ENCODE measurements at regions not wholly inside any gene's neighbourhood (a gene's known extent, or its start where the extent isn't known, plus 50 kb on each side); places are given as distances from the start of the nearest gene placed in this dataset.

DNA sequence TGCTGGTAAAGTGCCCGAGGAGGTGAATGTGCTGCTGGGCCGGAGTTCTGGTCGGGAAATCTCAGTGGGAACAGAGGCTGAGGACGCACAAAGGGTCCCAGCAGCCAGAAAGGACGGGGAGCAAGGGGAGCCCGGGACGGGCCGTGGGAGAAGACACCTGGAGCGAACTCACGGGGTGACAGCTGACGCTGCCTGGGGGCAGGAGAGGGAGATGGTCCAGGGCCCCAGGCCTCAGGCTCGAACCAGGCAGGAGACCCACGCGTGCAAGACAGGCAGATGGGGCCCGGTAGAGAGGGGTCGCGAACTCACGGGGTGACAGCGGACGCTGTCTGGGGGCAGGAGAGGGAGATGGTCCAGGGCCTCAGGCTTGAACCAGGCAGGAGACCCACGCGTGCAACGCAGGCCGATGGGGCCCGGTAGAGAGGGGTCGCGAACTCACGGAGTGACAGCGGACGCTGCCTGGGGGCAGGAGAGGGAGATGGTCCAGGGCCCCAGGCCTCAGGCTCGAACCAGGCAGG lies 72.9 kb downstream of the METRNL start:
- no peak overlapping the region for H3K27ac Mint-ChIP-seq
- no peak for ATAC-seq
- POLR2A ChIA-PET: no interaction called here

DNA sequence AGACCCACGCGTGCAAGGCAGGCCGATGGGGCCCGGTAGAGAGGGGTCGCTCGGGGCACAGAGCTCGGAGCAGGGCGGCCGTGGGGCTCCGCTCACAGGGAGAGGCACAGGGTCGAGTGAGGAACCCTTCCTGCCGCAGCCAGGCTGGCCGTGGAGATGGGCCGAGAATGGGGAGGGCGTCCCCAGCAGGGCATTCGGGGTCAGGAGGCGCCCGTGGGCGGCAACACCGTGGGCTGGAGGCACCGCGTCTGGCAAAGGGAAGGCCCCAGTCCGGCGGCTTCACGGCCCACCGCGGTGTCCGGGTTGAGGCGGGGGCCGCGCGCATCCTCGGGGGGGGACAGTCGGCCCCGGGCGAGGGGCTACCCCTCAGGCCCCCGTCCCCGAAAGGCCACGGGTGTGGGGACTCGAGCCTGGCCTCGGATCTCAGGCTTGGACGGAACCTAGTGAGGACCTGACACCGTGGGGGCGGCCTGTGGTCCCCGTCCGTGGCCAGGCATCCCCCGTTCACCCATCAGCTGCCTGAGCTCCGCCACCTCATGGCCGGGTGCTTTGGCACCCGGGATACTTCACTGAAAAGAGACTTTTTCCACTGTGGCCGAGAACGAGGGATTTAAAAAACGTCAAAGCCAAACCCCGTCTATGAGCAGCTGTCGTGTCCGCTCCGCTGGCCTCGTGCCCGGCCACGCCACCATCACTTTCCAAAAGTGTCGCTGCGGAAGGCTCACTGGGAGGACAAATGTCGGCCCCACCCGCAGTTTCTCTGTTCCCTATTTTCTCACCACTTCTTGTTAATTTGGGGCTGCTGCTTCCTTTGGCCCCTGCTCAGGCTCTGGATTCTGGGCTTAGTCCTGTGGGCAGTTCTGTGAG lies 73.6 kb downstream of the METRNL start:
- DNase-seq (no peak), ATAC-seq (no peak)
- Mint-ChIP-seq H3K9me3 (ENCODE audit: insufficient read depth) (no peaks in the 10 kb centered on the region), H3K36me3 (ENCODE audit: low read depth) (no peaks in the 10 kb centered on the region), H3K4me1 (ENCODE audit: low read depth) (peaks cover 18% of the 10 kb centered on the region), H3K4me3 (no peak overlapping the region), H3K27ac (no peak overlapping the region), H3K27me3 (ENCODE audit: low read depth) (peaks cover 10% of the 10 kb centered on the region)
- ChIA-PET POLR2A (no interaction called here), CTCF (no interaction called here)

More for the DNA sequence above, 72.9 kb downstream of the METRNL start:
- H3K4me1 Mint-ChIP-seq (ENCODE audit: low read depth): peaks cover 25% of the 10 kb centered on the region
- H3K36me3 Mint-ChIP-seq (ENCODE audit: low read depth): no peaks in the 10 kb centered on the region
- DNase-seq: no peak
- H3K4me3 Mint-ChIP-seq: no peak overlapping the region
- peaks cover 13% of the 10 kb centered on the region for H3K27me3 Mint-ChIP-seq (ENCODE audit: low read depth)
- H3K9me3 Mint-ChIP-seq (ENCODE audit: insufficient read depth): no peaks in the 10 kb centered on the region
- CTCF ChIA-PET: no interaction called here

DNA sequence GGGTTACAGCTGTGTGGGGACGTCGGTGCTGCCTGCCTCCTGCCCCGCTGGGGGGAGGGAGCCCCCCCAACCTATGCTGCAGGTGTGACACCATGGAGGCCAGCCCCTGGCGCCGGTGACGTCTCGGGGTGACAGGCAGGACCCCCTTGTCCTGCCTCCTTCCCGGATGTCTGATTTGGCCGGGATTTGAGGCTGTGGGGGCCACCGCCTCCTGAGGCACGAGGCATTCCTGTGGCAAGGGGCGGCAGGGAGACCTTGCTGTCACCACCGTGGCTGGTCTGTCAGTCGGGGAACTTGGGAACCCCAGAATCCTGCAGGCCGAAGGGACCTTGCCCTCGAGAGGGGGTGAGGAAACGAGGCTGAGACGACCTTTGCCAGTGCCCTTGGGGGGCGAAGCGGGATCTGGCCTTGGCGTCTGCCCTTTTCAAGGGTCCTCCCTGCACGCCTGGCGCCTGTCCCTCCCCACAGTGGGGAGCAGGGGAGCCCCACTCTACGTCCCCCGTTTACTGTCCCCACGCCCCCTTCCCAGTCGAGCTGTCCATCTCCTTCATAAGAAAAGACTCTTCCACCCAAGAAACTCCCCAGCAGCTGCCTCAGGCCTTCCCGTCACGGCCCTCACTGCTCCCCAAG lies 74.4 kb downstream of the METRNL start:
- H3K27ac Mint-ChIP-seq: no peak overlapping the region
- DNase-seq: no peak
- H3K9me3 Mint-ChIP-seq (ENCODE audit: insufficient read depth): no peaks in the 10 kb centered on the region
- no peaks in the 10 kb centered on the region for H3K36me3 Mint-ChIP-seq (ENCODE audit: low read depth)
- ChIA-PET POLR2A (no interaction called here), CTCF (no interaction called here)
- ATAC-seq: no peak
- H3K4me1 Mint-ChIP-seq (ENCODE audit: low read depth): peaks cover 11% of the 10 kb centered on the region
- peaks cover 12% of the 10 kb centered on the region for H3K27me3 Mint-ChIP-seq (ENCODE audit: low read depth)
- H3K4me3 Mint-ChIP-seq: no peak overlapping the region

DNA sequence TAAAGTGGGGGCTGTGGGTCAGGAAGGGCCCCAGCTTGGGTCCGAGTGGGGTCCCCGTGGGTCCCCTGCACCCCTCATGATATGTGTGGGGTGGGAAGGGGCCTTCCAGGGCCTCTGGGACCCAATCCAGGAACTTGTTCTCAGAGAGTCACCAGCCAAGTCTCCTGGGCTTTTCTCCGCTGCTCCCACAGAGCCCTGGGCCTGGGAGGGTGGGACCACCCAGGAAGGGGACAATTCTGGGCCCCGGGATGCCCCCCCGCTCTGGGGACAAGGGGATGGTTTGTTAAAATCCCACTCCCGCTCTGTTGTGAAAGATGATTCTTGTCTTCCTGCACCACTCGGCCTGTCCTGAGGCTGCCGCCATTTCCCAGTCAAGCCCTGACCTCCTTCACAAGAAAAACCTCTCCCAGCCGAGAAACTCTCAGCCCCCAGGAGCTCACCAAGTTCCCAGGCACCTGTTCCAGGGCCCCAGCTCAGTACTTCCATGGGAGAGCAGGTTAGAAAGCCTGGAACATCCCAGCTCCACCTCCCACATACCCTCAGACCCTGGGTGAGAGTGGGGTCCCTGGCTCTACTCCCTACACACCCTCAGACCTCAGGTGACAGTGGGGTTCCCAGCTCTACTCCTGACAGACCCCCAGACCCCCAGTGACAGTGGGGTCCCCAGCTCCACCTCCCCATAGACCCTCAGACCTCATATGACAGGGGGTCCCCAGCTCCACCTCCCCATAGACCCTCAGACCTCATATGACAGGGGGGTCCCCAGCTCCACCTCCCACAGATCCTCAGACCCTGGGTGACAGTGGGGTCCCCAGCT lies 75.1 kb downstream of the METRNL start:
- no peak for DNase-seq
- ChIA-PET CTCF (no interaction called here), POLR2A (interaction anchor here (0.6 kb wide), 1 partner anchor 48 kb away, joined by 3 read pairs; no protein-coding TSS in a partner anchor)
- Mint-ChIP-seq H3K9me3 (ENCODE audit: insufficient read depth) (no peaks in the 10 kb centered on the region), H3K4me3 (no peak overlapping the region), H3K4me1 (ENCODE audit: low read depth) (peaks cover 8% of the 10 kb centered on the region), H3K27ac (peak overlapping the region; percentile 25), H3K36me3 (ENCODE audit: low read depth) (no peaks in the 10 kb centered on the region), H3K27me3 (ENCODE audit: low read depth) (peaks cover 13% of the 10 kb centered on the region)
- no peak for ATAC-seq

DNA sequence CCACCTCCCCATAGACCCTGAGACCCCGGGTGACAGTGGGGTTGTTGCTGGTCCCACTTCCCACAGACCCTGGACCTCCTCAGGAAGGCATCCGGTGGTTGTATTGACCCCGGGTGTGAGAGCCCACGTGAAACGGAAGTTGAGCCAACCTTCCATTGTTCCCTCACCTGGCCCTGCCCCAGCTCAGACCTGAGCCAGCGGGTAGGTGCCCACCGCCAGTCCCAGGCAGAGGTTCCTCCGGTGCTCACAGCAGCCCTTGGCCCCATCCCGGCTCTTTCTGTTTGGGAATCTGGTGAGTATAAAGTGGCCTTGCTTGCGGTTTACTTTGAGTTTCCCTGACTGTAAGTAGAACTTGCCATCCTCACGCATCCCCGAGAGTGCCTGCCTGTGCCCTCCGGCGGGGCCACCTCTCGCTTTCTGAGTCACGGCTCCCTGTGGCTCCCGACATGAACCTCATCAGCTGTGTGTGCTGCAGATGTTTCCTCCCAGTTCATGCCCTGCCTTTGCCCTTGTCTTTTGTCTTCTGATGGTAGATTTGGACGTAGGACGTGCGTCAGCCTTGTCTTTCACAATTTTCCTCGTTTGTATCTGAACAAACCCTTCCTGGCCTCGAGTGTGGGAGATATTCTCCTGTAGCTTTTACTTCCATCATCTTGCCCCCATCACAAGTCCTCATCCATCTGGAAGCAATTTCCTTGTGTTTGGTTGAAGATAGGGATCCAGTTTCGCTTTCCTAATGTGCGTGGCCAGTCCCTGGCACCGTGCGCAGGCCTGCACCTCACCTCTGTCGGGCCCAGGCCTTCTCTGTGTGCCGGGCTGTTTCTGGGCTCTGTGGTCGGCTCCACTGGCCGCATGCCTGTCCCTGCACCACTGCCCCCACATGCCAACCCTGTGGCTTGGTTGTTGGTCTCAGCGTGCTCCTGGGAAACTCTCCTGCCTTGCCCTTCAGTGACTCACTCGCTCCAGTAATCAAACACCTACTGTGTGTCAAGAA lies 76.0 kb downstream of the METRNL start:
- Mint-ChIP-seq H3K27me3 (ENCODE audit: low read depth) (peaks cover 21% of the 10 kb centered on the region), H3K4me3 (no peak overlapping the region), H3K4me1 (ENCODE audit: low read depth) (peaks cover 8% of the 10 kb centered on the region), H3K9me3 (ENCODE audit: insufficient read depth) (no peaks in the 10 kb centered on the region), H3K27ac (no peak overlapping the region), H3K36me3 (ENCODE audit: low read depth) (no peaks in the 10 kb centered on the region)
- DNase-seq (no peak), ATAC-seq (no peak)
- CTCF ChIA-PET: no interaction called here
- POLR2A ChIA-PET: interaction anchor here (0.6 kb wide), 1 partner anchor 47 kb away, joined by 3 read pairs; no protein-coding TSS in a partner anchor

DNA sequence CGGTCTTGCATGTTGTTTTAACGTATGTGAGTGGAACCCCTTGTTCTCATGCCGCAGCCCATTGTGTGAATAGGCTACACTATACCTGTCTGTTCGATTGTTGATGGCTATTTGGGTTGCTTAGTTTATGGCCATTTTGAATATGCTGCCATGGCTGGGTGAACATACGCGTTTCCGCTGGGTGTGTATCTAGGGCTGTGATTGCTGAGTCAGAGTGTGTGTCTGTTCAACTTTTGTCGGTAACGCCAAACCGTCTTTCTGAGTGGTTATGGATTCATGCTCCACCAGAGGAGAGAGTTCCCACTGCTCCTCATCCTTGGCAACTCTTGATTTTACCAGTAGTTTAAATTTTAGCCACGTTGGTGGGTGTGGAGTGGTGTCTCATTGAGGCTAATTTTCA lies 77.0 kb downstream of the METRNL start:
- no peaks in the 10 kb centered on the region for H3K36me3 Mint-ChIP-seq (ENCODE audit: low read depth)
- H3K4me1 Mint-ChIP-seq (ENCODE audit: low read depth): peaks cover 8% of the 10 kb centered on the region
- ChIA-PET CTCF (no interaction called here), POLR2A (no interaction called here)
- ATAC-seq (no peak), DNase-seq (no peak)
- peaks cover 25% of the 10 kb centered on the region for H3K27me3 Mint-ChIP-seq (ENCODE audit: low read depth)
- no peak overlapping the region for H3K27ac Mint-ChIP-seq
- H3K4me3 Mint-ChIP-seq: no peak overlapping the region
- H3K9me3 Mint-ChIP-seq (ENCODE audit: insufficient read depth): no peaks in the 10 kb centered on the region

DNA sequence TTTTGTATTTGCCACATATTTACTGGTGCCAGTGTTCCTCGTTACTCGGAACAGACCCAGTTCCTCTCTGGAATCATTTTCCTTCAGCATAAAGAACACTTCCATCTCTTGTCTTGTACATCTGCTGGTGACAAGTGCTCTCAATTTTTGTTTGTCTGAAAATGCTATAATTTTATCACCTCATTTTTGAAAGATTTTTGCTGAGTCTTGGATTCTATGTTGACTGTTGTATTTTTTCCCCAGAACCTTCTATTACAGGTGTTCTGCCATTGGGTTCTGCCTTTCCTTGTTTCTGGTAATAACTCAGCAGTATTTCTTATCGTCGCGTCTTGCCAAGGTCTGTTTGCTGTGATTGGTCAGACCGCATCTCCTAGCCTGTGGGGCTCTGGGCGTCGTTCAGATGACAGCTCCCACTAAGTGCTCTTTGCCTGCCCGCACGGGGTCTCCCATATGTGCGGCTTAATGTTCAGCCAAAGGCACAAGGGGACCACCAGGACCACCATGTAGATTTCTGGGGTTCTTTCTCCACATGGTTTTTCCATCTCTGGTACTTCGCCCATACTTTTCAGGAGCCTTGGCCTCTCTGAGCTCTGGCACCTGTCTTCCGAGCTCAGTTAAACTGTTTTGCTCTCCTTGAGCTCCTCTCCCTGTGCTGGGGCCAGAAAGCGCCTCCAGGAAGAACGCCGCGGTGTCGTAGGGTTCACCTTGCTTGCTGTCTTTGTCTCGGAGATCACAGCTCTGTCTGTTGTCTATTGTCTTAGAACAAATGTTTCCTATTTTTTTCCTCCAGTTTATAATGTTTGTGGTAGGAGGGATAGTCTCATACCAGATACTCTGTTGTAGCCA lies 80.0 kb downstream of the METRNL start:
- ChIA-PET POLR2A (no interaction called here), CTCF (no interaction called here)
- ATAC-seq (no peak), DNase-seq (no peak)
- H3K36me3 Mint-ChIP-seq (ENCODE audit: low read depth): no peaks in the 10 kb centered on the region
- peaks cover 35% of the 10 kb centered on the region for H3K27me3 Mint-ChIP-seq (ENCODE audit: low read depth)
- H3K4me1 Mint-ChIP-seq (ENCODE audit: low read depth): peaks cover 8% of the 10 kb centered on the region
- H3K27ac Mint-ChIP-seq: no peak overlapping the region
- H3K4me3 Mint-ChIP-seq: no peak overlapping the region
- no peaks in the 10 kb centered on the region for H3K9me3 Mint-ChIP-seq (ENCODE audit: insufficient read depth)

DNA sequence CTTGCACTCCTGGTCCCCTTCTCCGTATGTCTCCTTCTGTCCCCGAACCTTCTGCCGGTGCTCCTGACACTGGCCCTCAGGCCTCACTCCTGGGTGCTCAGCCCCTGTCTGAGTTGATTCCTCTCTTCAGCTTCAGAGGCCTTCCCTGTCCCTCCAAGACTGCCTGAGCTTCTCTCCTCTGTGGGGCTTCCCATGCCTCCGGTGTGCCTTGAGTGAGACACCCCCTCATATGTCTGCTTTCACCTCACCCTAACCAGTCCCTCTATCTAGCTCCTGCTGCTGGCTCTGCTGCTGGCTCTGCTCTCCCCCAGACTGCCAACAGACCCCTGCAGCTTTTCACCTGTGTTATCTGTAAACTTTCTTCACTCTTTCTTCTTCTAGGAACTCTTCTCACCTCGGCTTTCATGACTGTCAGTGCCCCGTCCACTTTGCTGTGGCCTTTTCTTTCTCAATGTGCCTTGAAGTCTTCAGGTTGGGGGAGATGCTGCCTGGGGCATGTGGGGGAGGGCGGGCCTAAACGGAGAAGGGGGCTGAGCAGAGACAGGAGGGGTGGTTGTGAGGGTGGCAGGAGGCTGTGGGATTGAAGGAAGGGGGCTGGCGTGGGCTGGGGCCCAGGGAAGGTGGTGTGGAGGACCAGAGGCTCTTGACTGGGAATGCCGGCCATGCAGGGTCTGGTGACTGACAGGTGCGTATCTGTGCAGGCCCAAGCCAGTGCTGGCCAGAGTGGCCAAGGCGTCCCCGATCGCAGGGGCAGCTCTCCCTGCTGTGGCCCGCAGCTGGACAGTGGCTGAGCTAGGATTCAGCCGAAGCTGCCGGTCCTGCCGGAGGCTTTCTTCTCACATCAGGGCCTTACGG lies 81.3 kb downstream of the METRNL start:
- CTCF ChIA-PET: no interaction called here
- H3K27me3 Mint-ChIP-seq (ENCODE audit: low read depth): peaks cover 42% of the 10 kb centered on the region

DNA sequence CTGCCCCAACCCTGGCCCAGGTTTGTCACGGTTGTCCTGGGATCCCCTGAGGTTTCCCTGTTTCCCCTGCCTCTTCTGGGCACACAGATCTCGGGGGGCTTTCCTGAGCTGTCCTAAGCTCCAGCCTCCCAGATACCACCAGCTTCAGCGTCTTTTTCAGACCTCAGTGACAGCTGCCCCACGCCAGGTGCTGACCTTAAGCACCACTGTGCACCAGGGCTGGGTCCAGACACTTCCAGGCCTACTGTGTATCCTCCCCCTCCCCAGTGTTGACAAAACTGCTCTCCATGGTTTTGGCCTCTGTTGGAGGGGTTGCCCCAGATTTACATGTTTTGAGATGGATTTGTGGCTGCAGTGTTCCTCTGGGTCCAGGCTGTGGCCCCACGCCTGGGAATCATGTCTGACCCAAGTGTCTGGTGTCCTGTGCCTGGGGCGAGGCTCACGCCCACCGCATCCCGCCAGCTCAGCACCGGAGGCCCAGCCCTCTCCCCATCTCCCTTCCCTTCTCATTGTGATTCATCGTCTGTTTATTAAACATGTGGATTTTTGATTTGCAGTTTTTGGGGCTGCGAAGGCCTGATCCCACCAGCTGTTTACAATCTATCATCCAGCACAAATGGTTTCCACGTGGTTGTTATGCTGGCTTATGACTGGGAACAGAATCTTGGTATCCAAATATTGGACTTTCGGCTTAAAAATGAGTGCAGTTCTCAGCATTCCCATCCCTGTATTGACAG lies 82.1 kb downstream of the METRNL start:
- Mint-ChIP-seq H3K36me3 (ENCODE audit: low read depth) (no peaks in the 10 kb centered on the region), H3K4me1 (ENCODE audit: low read depth) (no peaks in the 10 kb centered on the region), H3K27ac (no peak overlapping the region), H3K27me3 (ENCODE audit: low read depth) (peaks cover 39% of the 10 kb centered on the region), H3K4me3 (no peak overlapping the region), H3K9me3 (ENCODE audit: insufficient read depth) (no peaks in the 10 kb centered on the region)
- ATAC-seq: no peak
- CTCF ChIA-PET: no interaction called here
- POLR2A ChIA-PET: no interaction called here
- DNase-seq: no peak

More for the DNA sequence above, 81.3 kb downstream of the METRNL start:
- Mint-ChIP-seq H3K27ac (no peak overlapping the region), H3K9me3 (ENCODE audit: insufficient read depth) (no peaks in the 10 kb centered on the region), H3K36me3 (ENCODE audit: low read depth) (no peaks in the 10 kb centered on the region), H3K4me3 (no peak overlapping the region), H3K4me1 (ENCODE audit: low read depth) (peaks cover 4% of the 10 kb centered on the region)
- no peak for DNase-seq
- no peak for ATAC-seq
- POLR2A ChIA-PET: no interaction called here
